Calu3 (cell line): ENCODE measurements at regions not wholly inside any gene's neighbourhood (a gene's known extent, or its start where the extent isn't known, plus 50 kb on each side); places are given as distances from the start of the nearest gene placed in this dataset.
"Not testable (repeated sequence)": the region's sequence is repeated elsewhere in the genome, so short reads cannot be mapped to it uniquely, and the experiment has no call there.

ENCODE experiments used
- BruUV-seq: library from RNA; stranded (reverse); fragments of 400-500 nt; replicated peaks from 2 replicates; lab custom pipeline; 2021; lab: Mats Ljungman, UMichigan
- CTCF ChIA-PET: fragments of 300-600 bp; sonication (Branson Sonifier 250); formaldehyde crosslinking; loops from one replicate; lab custom pipeline; 2022; ENCODE audit warnings: antibody characterized with exemption; lab: Charles Lee
- DNase-seq: peaks from one replicate; pipeline ENCODE4 v3.0.0; 2022
- H3K27ac Mint-ChIP-seq: one replicate; pipeline ENCODE4 v1.8.0; 2022; ENCODE audit warnings: mixed read lengths; ENCODE audit not compliant: unreplicated experiment
- H3K27me3 Mint-ChIP-seq: one replicate; pipeline ENCODE4 v1.8.0; 2022; ENCODE audit warnings: mixed read lengths; ENCODE audit not compliant: unreplicated experiment
- H3K36me3 Mint-ChIP-seq: one replicate; pipeline ENCODE4 v1.8.0; 2022; ENCODE audit warnings: mild to moderate bottlenecking, moderate library complexity, mixed read lengths; ENCODE audit not compliant: insufficient read depth, unreplicated experiment
- H3K4me1 Mint-ChIP-seq: one replicate; pipeline ENCODE4 v1.8.0; 2022; ENCODE audit warnings: mild to moderate bottlenecking, low read depth, mixed read lengths; ENCODE audit not compliant: unreplicated experiment
- H3K4me3 Mint-ChIP-seq: one replicate; pipeline ENCODE4 v1.8.0; 2022; ENCODE audit warnings: mild to moderate bottlenecking, low read depth, moderate library complexity, mixed read lengths; ENCODE audit not compliant: unreplicated experiment
- H3K9me3 Mint-ChIP-seq: one replicate; pipeline ENCODE4 v1.8.0; 2022; ENCODE audit warnings: low read depth, mixed read lengths; ENCODE audit not compliant: unreplicated experiment
- CTCF ChIP-seq: fragments of 200-600 bp; IDR thresholded peaks from one replicate; pipeline ENCODE4 v1.8.0; 2022; ENCODE audit warnings: antibody characterized with exemption; ENCODE audit not compliant: unreplicated experiment
- intact Hi-C: fragments of 100-400 bp; cut with micrococcal nuclease; formaldehyde crosslinking; loops from one replicate; pipeline ENCODE4 v1.10.0; 2022; ENCODE audit not compliant: unreplicated experiment

- Mint-ChIP-seq H3K4me1 (no peaks in the 10 kb centered on the region), H3K4me3 (no peak overlapping the region), H3K9me3 (peaks cover 2% of the 10 kb centered on the region), H3K36me3 (no peaks in the 10 kb centered on the region), H3K27me3 (no peaks in the 10 kb centered on the region), H3K27ac (no peak overlapping the region)
- no peak for DNase-seq
- no peak for TF ChIP-seq CTCF
- CTCF ChIA-PET = no interaction called here
- BruUV-seq = no TSS peak
- intact Hi-C loops = no loop called here
Observed at GRCh38 chr4:135921081-135921480, 1611.2 kb downstream of the PCDH18 start.

GRCh38 chr4:135917011-135917410 lies 1615.3 kb downstream of the PCDH18 start:
- DNase-seq = no peak
- BruUV-seq = no TSS peak
- CTCF ChIA-PET = no interaction called here
- no peak overlapping the region for H3K27ac Mint-ChIP-seq
- no peaks in the 10 kb centered on the region for H3K36me3 Mint-ChIP-seq
- no peaks in the 10 kb centered on the region for H3K27me3 Mint-ChIP-seq
- peaks cover 2% of the 10 kb centered on the region for H3K9me3 Mint-ChIP-seq
- intact Hi-C loops = no loop called here
- TF ChIP-seq CTCF = no peak
- H3K4me1 Mint-ChIP-seq = no peaks in the 10 kb centered on the region
- H3K4me3 Mint-ChIP-seq = no peak overlapping the region

- Mint-ChIP-seq H3K9me3 (peaks cover 11% of the 10 kb centered on the region), H3K27ac (no peak overlapping the region), H3K36me3 (no peaks in the 10 kb centered on the region), H3K4me3 (no peak overlapping the region), H3K27me3 (no peaks in the 10 kb centered on the region), H3K4me1 (no peaks in the 10 kb centered on the region)
- no TSS peak for BruUV-seq
- intact Hi-C loops = no loop called here
- CTCF ChIA-PET = no interaction called here
- no peak for TF ChIP-seq CTCF
- DNase-seq = no peak
Observed at GRCh38 chr4:135900956-135901355, 1631.3 kb downstream of the PCDH18 start.

- CTCF ChIA-PET, H3K36me3 Mint-ChIP-seq, H3K4me1 Mint-ChIP-seq, H3K27me3 Mint-ChIP-seq, H3K4me3 Mint-ChIP-seq, BruUV-seq, H3K9me3 Mint-ChIP-seq, DNase-seq, H3K27ac Mint-ChIP-seq, intact Hi-C loops: not testable (repeated sequence)
Observed at GRCh38 chr4:135864304-135864703, 1662.7 kb upstream of the PABPC4L start.

GRCh38 chr4:135840781-135841180 lies 1639.2 kb upstream of the PABPC4L start:
- no peak for DNase-seq
- intact Hi-C loops = no loop called here
- Mint-ChIP-seq H3K4me1 (no peaks in the 10 kb centered on the region), H3K27ac (no peak overlapping the region), H3K27me3 (no peaks in the 10 kb centered on the region), H3K36me3 (peaks cover 5% of the 10 kb centered on the region), H3K4me3 (no peak overlapping the region), H3K9me3 (peaks cover 2% of the 10 kb centered on the region)
- no peak for TF ChIP-seq CTCF
- CTCF ChIA-PET = no interaction called here
- no TSS peak for BruUV-seq
